Hepatocyte (in vitro differentiated cells): ENCODE measurements at regions not wholly inside any gene's neighbourhood (a gene's known extent, or its start where the extent isn't known, plus 50 kb on each side); places are given as distances from the start of the nearest gene placed in this dataset.
A peak's percentile ranks its signal among the peaks of the same experiment; 100 is the strongest.

Experiments
- DNase-seq: peaks from one replicate; pipeline ENCODE4 v3.0.0-alpha.2; 2016; ENCODE audit warnings: low spot score
- H2AFZ ChIP-seq: fragments of 200-600 bp; sonication (generic); 2 replicates; pipeline ENCODE4 v1.6.0; 2016; ENCODE audit warnings: antibody characterized with exemption, mild to moderate bottlenecking
- H3K27ac ChIP-seq: fragments of 200-600 bp; sonication (generic); 2 replicates; pipeline ENCODE4 v1.5.1; 2016; ENCODE audit warnings: mild to moderate bottlenecking
- H3K27me3 ChIP-seq: fragments of 200-600 bp; sonication (generic); 2 replicates; pipeline ENCODE4 v1.6.1; 2016
- H3K36me3 ChIP-seq: fragments of 200-600 bp; sonication (generic); replicated peaks from 2 replicates; pipeline ENCODE4 v1.5.1; 2016; ENCODE audit warnings: low read depth; ENCODE audit not compliant: insufficient read depth
- H3K4me1 ChIP-seq: fragments of 200-600 bp; sonication (generic); 2 replicates; pipeline ENCODE4 v1.5.1; 2016; ENCODE audit warnings: mild to moderate bottlenecking, moderate library complexity; ENCODE audit not compliant: insufficient read depth
- H3K4me2 ChIP-seq: fragments of 200-600 bp; sonication (generic); 2 replicates; pipeline ENCODE4 v1.6.0; 2016
- H3K4me3 ChIP-seq: fragments of 200-600 bp; sonication (generic); 2 replicates; pipeline ENCODE4 v1.5.1; 2016; ENCODE audit warnings: mild to moderate bottlenecking
- H3K79me2 ChIP-seq: fragments of 200-600 bp; sonication (generic); 2 replicates; pipeline ENCODE4 v1.6.0; 2017; ENCODE audit warnings: mild to moderate bottlenecking
- H3K9me2 ChIP-seq: fragments of 200-600 bp; sonication (generic); replicated peaks from 2 replicates; pipeline ENCODE4 v1.6.0; 2017; ENCODE audit warnings: mild to moderate bottlenecking; ENCODE audit not compliant: insufficient read depth
- H3K9me3 ChIP-seq: fragments of 200-600 bp; sonication (generic); 2 replicates; pipeline ENCODE4 v1.5.1; 2016; ENCODE audit warnings: low read depth, mild to moderate bottlenecking
- H4K20me1 ChIP-seq: fragments of 200-600 bp; sonication (generic); 2 replicates; pipeline ENCODE4 v1.6.0; 2016; ENCODE audit warnings: mild to moderate bottlenecking; ENCODE audit not compliant: insufficient read depth, poor library complexity, severe bottlenecking
- CTCF ChIP-seq: fragments of 200-600 bp; sonication (generic); IDR thresholded peaks from 2 replicates; pipeline ENCODE4 v1.5.1; 2016; ENCODE audit warnings: antibody characterized with exemption, mild to moderate bottlenecking; ENCODE audit not compliant: poor library complexity
- EZH2 ChIP-seq: fragments of 200-600 bp; sonication (generic); IDR thresholded peaks from 2 replicates; pipeline ENCODE4 v1.6.1; 2016; ENCODE audit warnings: antibody characterized with exemption, mild to moderate bottlenecking, borderline replicate concordance
- EZH2phosphoT487 ChIP-seq: fragments of 200-600 bp; sonication (generic); IDR thresholded peaks from one replicate; pipeline ENCODE4 v1.6.1; 2018; ENCODE audit warnings: antibody characterized with exemption, mild to moderate bottlenecking, low read depth, moderate library complexity; ENCODE audit not compliant: unreplicated experiment, severe bottlenecking
- WGBS: methylation state at CpG from one replicate; pipeline ENCODE4 v1.1.6; 2016; ENCODE audit warnings: low lambda C conversion rate; ENCODE audit errors: missing lambda C conversion rate; 5-methylcytosine and 5-hydroxymethylcytosine counted together

GRCh38 chr16:54505549-54506213 lies 219.1 kb upstream of the IRX3 start:
- Histone ChIP-seq H3K9me3 (no peaks in the 10 kb centered on the region), H3K27me3 (peaks cover 6% of the 10 kb centered on the region)
- 84% methylated on average over 10 of the region's 10 CpGs for WGBS

GRCh38 chr16:54504372-54504771 lies 217.8 kb upstream of the IRX3 start:
- no peaks in the 10 kb centered on the region for H3K9me2 ChIP-seq
- H2AFZ ChIP-seq: peak overlapping the region; percentile 24
- no peaks in the 10 kb centered on the region for H3K79me2 ChIP-seq
- H3K9me3 ChIP-seq: no peaks in the 10 kb centered on the region
- H3K4me1 ChIP-seq: peaks cover 26% of the 10 kb centered on the region
- H3K4me3 ChIP-seq: no peak overlapping the region
- 46% methylated on average over 12 of the region's 12 CpGs for WGBS
- H3K27ac ChIP-seq: peak overlapping the region; percentile 56
- H3K4me2 ChIP-seq: peak overlapping the region; percentile 38
- TF ChIP-seq EZH2: no peak
- no peak for TF ChIP-seq CTCF
- DNase-seq: no peak
- H4K20me1 ChIP-seq: no peaks in the 10 kb centered on the region
- no peaks in the 10 kb centered on the region for H3K36me3 ChIP-seq
- H3K27me3 ChIP-seq: peaks cover 6% of the 10 kb centered on the region

More at GRCh38 chr16:54505549-54506213, 219.1 kb upstream of the IRX3 start:
- H3K4me2 ChIP-seq: no peak overlapping the region
- H3K79me2 ChIP-seq: no peaks in the 10 kb centered on the region
- TF ChIP-seq EZH2phosphoT487 (no peak), CTCF (no peak), EZH2 (no peak)
- no peak overlapping the region for H2AFZ ChIP-seq
- DNase-seq: no peak
- no peak overlapping the region for H3K4me3 ChIP-seq
- no peaks in the 10 kb centered on the region for H3K9me2 ChIP-seq
- H3K4me1 ChIP-seq: peaks cover 31% of the 10 kb centered on the region
- no peak overlapping the region for H3K27ac ChIP-seq
- no peaks in the 10 kb centered on the region for H3K36me3 ChIP-seq
- no peaks in the 10 kb centered on the region for H4K20me1 ChIP-seq

DNA sequence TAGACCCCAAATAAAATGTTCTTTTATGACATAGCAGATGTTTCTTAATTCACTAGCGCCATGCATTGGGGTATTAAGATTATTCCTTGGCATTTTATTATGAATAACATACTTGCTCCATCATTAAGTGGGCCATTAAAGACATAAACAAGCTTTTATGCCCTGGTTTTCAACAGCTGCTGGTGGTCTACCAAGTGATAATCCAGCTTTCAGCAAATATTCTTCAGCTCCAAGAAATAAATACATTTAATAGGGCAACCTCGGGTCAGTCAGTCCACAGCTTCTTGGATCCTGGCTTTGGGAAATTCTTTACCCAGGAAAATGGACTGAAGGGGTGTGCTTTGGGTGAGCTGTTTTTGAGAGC lies 217.3 kb upstream of the IRX3 start:
- no peaks in the 10 kb centered on the region for H3K36me3 ChIP-seq
- H2AFZ ChIP-seq: no peak overlapping the region
- H3K27me3 ChIP-seq: peaks cover 6% of the 10 kb centered on the region
- no peak for DNase-seq
- whole genome bisulfite sequencing: 55% methylated on average over 2 of the region's 2 CpGs
- peak; percentile 76 for TF ChIP-seq EZH2phosphoT487
- no peak for TF ChIP-seq CTCF
- no peak for TF ChIP-seq EZH2
- H3K79me2 ChIP-seq: no peaks in the 10 kb centered on the region
- no peaks in the 10 kb centered on the region for H3K9me2 ChIP-seq
- no peaks in the 10 kb centered on the region for H4K20me1 ChIP-seq
- H3K9me3 ChIP-seq: no peaks in the 10 kb centered on the region
- H3K4me1 ChIP-seq: peaks cover 23% of the 10 kb centered on the region
- no peak overlapping the region for H3K27ac ChIP-seq
- peak overlapping the region; percentile 38 for H3K4me2 ChIP-seq
- H3K4me3 ChIP-seq: no peak overlapping the region
